ENCODE measurements at regions not wholly inside any gene's neighbourhood (a gene's known extent, or its start where the extent isn't known, plus 50 kb on each side); places are given as distances from the start of the nearest gene placed in this dataset.

DNA sequence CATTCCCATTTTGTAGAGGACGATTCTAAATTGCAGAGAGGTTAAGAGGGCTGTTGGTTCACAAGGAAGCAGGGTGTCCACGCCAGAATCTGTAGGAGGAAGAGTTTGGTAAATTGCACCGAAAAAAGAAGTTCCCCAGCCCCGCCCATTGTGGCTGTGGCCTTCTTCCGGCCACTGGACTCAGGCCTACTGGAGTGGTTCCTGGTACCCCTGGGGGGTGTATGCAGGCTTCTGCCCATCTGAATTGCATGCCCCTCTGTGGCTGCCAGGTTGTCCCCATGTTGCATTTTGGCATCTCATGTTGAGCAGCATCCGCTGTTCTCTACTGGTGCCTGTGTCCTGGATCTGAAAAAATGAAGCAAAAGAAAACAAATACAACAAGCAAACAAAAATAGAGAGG is 234.2 kb downstream of the WDR11 start:
- Mint-ChIP-seq H3K36me3 (ENCODE audit: low read depth) (no peaks in the 10 kb centered on the region), H3K27me3 (ENCODE audit: low read depth) (peaks cover 4% of the 10 kb centered on the region), H3K27ac (no peak overlapping the region), H3K4me1 (ENCODE audit: low read depth) (no peaks in the 10 kb centered on the region), H3K4me3 (no peak overlapping the region), H3K9me3 (peaks cover 4% of the 10 kb centered on the region)
- CTCF ChIA-PET = no interaction called here
- DNase-seq = no peak
- intact Hi-C loops (cut with micrococcal nuclease) = no loop called here

DNA sequence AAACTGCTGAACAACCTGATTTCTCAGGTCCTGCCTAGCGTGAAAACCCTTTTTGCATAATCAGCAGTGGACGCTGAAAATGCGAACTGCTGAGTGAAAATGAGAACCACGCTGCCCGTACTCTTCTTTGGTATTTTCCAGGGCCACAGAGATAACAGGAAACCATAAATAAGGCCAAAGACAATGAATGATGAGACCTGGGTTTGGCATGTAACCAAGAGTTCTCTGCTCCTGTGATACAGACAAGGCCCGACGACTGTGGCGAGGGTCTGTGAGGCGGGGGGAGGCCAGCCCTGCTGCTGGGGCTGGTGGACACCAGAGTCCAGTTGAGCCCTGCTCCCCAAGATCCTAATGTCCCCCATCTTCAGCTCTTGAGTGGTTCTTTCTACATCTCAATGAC is 236.0 kb downstream of the WDR11 start:
- H3K4me3 Mint-ChIP-seq = no peak overlapping the region
- H3K27ac Mint-ChIP-seq = no peak overlapping the region
- no peaks in the 10 kb centered on the region for H3K27me3 Mint-ChIP-seq (ENCODE audit: low read depth)
- H3K36me3 Mint-ChIP-seq (ENCODE audit: low read depth) = no peaks in the 10 kb centered on the region
- no peak for DNase-seq
- H3K9me3 Mint-ChIP-seq = peaks cover 6% of the 10 kb centered on the region
- H3K4me1 Mint-ChIP-seq (ENCODE audit: low read depth) = no peaks in the 10 kb centered on the region
- intact Hi-C loops (cut with micrococcal nuclease) = no loop called here
- CTCF ChIA-PET = interaction anchor here (0.6 kb wide), 1 partner anchor 212 kb away, joined by 5 read pairs; no protein-coding TSS in a partner anchor

DNA sequence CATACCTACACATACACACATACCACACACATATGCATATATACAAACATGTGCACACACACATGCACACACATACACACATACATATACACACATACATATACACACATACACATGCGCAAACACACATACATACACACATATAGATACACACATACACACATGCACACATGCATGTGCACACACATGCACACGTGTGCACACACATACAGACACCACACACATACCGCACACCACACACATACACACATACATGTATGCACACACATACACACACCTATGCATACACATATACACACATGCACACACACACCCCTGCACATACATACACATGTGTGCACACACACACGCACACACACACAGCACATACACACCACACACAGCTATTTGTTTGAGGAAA is 236.5 kb downstream of the WDR11 start:
- Mint-ChIP-seq H3K9me3 (peaks cover 6% of the 10 kb centered on the region), H3K4me3 (no peak overlapping the region), H3K4me1 (ENCODE audit: low read depth) (no peaks in the 10 kb centered on the region), H3K27ac (no peak overlapping the region), H3K27me3 (ENCODE audit: low read depth) (no peaks in the 10 kb centered on the region), H3K36me3 (ENCODE audit: low read depth) (no peaks in the 10 kb centered on the region)
- CTCF ChIA-PET = no interaction called here
- intact Hi-C loops (cut with micrococcal nuclease) = no loop called here
- DNase-seq = no peak

DNA sequence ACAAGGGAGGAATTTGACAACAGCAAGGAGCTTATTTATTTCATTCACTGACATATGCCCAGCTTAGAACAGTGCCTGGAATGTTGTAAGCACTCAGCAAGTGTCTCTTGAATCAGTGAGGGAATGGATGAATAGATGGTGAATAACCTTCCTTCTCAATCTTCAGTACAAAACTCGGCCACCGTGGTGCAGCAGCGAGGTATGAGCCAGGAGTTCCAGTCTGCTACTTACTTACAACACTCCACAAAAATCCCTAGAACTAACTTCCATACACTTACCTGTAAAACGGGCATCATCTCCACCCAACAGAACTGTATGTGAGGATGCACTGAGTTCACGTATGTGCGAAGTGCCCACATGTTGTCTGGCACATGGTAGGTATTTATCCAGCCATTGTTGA is 237.4 kb downstream of the WDR11 start:
- Mint-ChIP-seq H3K27me3 (ENCODE audit: low read depth) (no peaks in the 10 kb centered on the region), H3K9me3 (peaks cover 6% of the 10 kb centered on the region), H3K27ac (no peak overlapping the region), H3K4me1 (ENCODE audit: low read depth) (no peaks in the 10 kb centered on the region), H3K36me3 (ENCODE audit: low read depth) (no peaks in the 10 kb centered on the region), H3K4me3 (no peak overlapping the region)
- CTCF ChIA-PET = no interaction called here
- DNase-seq = no peak
- intact Hi-C loops (cut with micrococcal nuclease) = no loop called here

DNA sequence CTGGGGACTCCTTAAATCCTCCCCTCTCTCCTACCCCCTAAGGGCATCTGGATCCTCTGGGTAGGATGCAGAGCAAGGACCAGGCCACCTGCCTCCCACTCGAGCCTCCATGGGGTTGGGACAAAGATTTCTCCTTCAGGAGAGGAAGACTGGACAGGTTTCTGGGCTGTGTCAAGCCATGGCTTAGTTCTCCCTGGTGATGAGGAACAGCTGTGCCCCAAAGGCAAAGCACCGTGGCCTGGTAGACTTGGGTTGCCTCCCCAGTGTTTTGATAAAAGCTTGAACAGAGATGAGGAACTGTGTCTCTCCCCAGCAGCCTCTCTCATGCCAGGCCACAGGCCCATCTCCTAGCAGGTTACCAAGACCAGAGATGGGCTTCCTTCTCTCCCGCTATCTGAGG is 238.3 kb downstream of the WDR11 start:
- Mint-ChIP-seq H3K36me3 (ENCODE audit: low read depth) (no peaks in the 10 kb centered on the region), H3K27me3 (ENCODE audit: low read depth) (no peaks in the 10 kb centered on the region), H3K27ac (no peak overlapping the region), H3K4me1 (ENCODE audit: low read depth) (no peaks in the 10 kb centered on the region), H3K9me3 (peaks cover 6% of the 10 kb centered on the region), H3K4me3 (no peak overlapping the region)
- CTCF ChIA-PET = no interaction called here
- no peak for DNase-seq
- intact Hi-C loops (cut with micrococcal nuclease) = no loop called here

DNA sequence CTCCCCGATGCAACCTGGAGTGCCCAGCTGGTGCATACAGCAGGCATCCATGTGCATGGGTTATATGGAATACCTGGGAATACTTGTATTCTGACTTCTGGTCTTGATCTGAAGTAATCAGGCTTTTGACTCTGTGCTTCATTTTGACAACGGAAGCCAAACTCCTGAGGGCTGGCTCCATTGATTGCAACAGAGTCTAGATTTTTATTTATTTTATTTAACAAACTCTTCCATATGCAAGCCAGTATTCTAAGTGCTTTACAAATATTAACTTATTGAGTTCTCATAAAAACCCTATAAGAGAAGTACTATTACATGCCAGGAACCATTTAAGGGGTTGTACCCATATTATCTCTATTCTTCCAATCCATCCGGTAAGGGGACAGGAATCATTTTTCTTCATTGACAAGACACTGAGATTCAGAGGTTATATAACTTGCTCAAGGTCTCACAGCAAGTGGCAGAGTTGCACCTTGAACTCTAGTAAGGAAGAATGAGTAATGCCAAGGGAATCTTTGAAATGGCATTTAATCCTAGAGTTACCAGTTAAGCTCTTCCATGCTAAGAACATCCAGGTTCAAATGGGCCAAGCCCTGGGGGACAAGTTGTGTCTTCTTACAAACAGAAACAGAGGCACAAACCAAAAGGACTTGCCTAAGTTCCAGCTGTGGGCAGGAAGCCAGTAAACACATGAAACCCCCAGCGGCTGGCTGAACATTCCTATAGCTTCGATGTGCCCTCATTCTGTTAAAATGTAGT is 241.0 kb downstream of the WDR11 start:
- no peaks in the 10 kb centered on the region for H3K4me1 Mint-ChIP-seq (ENCODE audit: low read depth)
- no peaks in the 10 kb centered on the region for H3K36me3 Mint-ChIP-seq (ENCODE audit: low read depth)
- peaks cover 6% of the 10 kb centered on the region for H3K9me3 Mint-ChIP-seq
- H3K27me3 Mint-ChIP-seq (ENCODE audit: low read depth) = no peaks in the 10 kb centered on the region
- CTCF ChIA-PET = no interaction called here
- no peak overlapping the region for H3K27ac Mint-ChIP-seq
- no peak overlapping the region for H3K4me3 Mint-ChIP-seq
- no peak for DNase-seq
- intact Hi-C loops (cut with micrococcal nuclease) = no loop called here

DNA sequence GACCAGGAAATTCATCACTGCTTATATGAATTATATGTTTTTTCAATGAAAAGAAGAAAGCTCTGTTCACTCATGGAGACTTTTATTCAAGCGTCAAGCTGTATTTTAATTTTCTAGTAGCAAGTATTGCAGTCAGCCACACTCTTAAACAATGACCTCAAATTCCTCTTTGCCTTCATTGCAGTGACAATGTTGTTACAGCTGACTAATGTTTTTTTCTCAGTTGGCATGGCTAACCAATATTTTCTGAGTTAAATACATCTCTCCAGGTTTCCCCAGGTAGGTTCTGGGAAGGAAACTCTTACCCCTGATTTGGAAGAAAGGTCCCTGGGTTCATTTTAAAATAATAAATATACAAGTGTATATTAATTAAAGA is 241.5 kb downstream of the WDR11 start:
- no peak for DNase-seq
- H3K4me3 Mint-ChIP-seq = no peak overlapping the region
- intact Hi-C loops (cut with micrococcal nuclease) = no loop called here
- CTCF ChIA-PET = no interaction called here
- H3K36me3 Mint-ChIP-seq (ENCODE audit: low read depth) = no peaks in the 10 kb centered on the region
- H3K27ac Mint-ChIP-seq = no peak overlapping the region
- H3K9me3 Mint-ChIP-seq = peaks cover 3% of the 10 kb centered on the region
- H3K27me3 Mint-ChIP-seq (ENCODE audit: low read depth) = no peaks in the 10 kb centered on the region
- H3K4me1 Mint-ChIP-seq (ENCODE audit: low read depth) = no peaks in the 10 kb centered on the region

DNA sequence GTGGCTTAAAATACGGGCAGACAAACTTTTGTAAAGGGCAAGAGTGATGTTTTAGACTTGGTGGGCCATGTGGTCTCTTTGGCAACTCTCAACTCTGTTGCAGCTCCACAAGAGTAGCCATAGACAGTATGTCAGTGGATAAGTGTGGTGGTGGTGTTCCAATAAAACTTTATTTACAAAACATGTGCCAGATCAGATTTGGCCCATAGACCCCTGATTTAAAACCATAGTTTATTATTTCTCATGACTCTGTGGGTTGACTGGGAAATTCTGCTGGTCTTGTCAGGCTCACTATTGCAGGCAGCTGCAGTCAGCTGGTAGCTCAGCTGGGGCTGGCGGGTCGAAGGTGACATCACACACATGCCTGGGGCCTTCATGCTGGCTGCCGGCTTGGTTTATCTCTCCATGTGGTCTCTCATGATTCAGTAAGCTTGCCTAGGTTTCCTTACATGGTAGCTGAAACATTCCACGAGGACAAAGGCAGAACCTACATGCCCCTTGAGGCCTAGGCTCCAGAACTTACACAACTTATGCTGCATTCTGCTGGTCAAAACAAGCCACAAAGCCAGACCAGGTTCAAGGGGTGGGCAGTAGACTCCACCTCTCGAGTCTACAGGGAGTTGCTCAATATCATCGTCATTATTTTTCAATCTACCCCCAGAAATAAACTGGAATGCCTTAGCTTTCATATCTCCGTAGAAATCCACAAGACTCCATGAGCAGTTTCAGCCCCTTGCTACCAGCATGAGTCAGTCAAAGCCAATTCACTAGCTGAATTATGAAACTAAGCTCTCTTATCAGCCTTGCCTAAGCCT is 245.7 kb downstream of the WDR11 start:
- no peak for DNase-seq
- H3K4me1 Mint-ChIP-seq (ENCODE audit: low read depth) = no peaks in the 10 kb centered on the region
- no peak overlapping the region for H3K27ac Mint-ChIP-seq
- no peaks in the 10 kb centered on the region for H3K27me3 Mint-ChIP-seq (ENCODE audit: low read depth)
- CTCF ChIA-PET = no interaction called here
- H3K4me3 Mint-ChIP-seq = no peak overlapping the region
- intact Hi-C loops (cut with micrococcal nuclease) = no loop called here
- no peaks in the 10 kb centered on the region for H3K9me3 Mint-ChIP-seq
- no peaks in the 10 kb centered on the region for H3K36me3 Mint-ChIP-seq (ENCODE audit: low read depth)

DNA sequence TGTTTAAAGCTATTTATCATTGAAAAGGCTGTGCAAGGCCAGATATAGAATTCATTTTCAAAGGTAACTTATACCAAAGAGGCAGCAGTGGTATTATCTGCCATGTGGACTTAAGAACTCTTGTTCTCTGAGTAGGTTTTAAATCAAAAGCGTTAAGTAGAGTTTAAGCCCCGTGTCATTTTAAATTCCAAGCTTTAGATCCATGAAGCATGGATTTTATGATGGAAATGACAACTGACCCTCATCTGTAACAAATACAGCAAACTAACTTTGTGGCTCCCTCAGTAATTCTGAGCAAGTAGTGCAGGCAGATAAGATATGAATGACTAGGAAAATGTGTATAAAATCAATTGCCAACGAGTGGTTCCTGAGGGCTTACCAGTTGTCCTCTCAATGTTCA is 247.0 kb downstream of the WDR11 start:
- no peak overlapping the region for H3K27ac Mint-ChIP-seq
- intact Hi-C loops (cut with micrococcal nuclease) = no loop called here
- no peaks in the 10 kb centered on the region for H3K4me1 Mint-ChIP-seq (ENCODE audit: low read depth)
- H3K9me3 Mint-ChIP-seq = no peaks in the 10 kb centered on the region
- no peaks in the 10 kb centered on the region for H3K27me3 Mint-ChIP-seq (ENCODE audit: low read depth)
- no peaks in the 10 kb centered on the region for H3K36me3 Mint-ChIP-seq (ENCODE audit: low read depth)
- CTCF ChIA-PET = no interaction called here
- H3K4me3 Mint-ChIP-seq = no peak overlapping the region
- DNase-seq = no peak

DNA sequence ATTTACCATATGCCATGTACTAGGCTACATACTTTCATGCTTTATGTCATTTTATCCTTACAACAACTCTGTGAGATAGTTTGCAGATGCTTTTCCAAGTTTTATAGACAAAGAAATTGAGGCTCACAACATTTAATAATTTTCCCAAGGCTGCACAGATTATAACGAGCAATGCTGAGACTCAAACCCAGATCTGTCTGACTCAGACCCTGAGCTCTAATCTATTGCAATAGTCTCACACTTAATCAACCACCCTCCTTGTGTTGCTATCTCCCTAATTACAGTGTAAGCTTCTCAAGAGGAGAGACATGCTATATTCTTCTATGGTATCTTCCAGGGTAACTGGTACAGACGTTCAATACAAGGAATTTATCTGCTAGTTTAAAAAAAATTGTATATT is 247.6 kb downstream of the WDR11 start:
- H3K27me3 Mint-ChIP-seq (ENCODE audit: low read depth) = no peaks in the 10 kb centered on the region
- no peaks in the 10 kb centered on the region for H3K36me3 Mint-ChIP-seq (ENCODE audit: low read depth)
- no peak for DNase-seq
- no peaks in the 10 kb centered on the region for H3K4me1 Mint-ChIP-seq (ENCODE audit: low read depth)
- intact Hi-C loops (cut with micrococcal nuclease) = no loop called here
- H3K27ac Mint-ChIP-seq = no peak overlapping the region
- no peaks in the 10 kb centered on the region for H3K9me3 Mint-ChIP-seq
- CTCF ChIA-PET = no interaction called here
- H3K4me3 Mint-ChIP-seq = no peak overlapping the region

DNA sequence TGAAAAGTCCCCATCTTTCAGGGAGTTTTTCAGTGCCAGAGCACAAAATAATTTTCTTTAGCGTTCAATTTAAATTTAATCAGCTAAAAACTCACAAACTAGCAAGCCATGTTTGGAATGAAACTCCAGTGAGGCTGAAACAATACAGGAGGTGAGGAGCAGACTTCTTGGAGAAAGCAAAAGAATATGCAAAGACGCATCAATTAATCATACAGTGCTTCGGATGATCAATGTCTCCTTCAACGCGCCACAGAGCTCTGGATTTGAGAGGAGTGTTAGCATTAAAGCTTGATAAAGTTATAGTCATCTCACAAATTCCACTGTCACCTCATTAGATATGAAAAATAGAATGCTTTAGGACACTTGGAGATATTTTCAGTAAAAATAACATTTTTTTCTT is 248.0 kb downstream of the WDR11 start:
- intact Hi-C loops (cut with micrococcal nuclease) = no loop called here
- DNase-seq = no peak
- no peak overlapping the region for H3K27ac Mint-ChIP-seq
- H3K27me3 Mint-ChIP-seq (ENCODE audit: low read depth) = no peaks in the 10 kb centered on the region
- H3K36me3 Mint-ChIP-seq (ENCODE audit: low read depth) = no peaks in the 10 kb centered on the region
- no peaks in the 10 kb centered on the region for H3K9me3 Mint-ChIP-seq
- no peaks in the 10 kb centered on the region for H3K4me1 Mint-ChIP-seq (ENCODE audit: low read depth)
- no peak overlapping the region for H3K4me3 Mint-ChIP-seq
- CTCF ChIA-PET = no interaction called here

DNA sequence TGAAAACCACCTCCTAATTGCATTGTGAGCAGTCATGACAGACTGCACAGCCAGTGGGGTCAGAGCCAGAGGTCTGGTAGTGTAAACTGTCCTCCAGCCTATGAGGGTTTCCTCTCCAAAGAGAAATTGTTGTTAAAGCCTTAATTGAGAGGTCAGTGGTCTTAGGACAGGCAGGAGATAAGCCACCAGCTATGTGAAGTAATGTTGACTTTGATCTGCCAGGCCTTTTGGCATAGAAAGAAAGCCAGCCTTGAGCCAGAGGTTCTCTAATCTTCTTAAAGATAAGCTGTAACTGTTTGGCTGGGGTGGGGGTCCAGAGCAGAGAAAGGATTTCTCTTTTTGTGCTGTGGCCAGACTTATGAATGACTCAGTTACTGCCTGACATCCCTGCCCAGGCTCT is 248.4 kb downstream of the WDR11 start:
- intact Hi-C loops (cut with micrococcal nuclease) = no loop called here
- Mint-ChIP-seq H3K9me3 (no peaks in the 10 kb centered on the region), H3K27ac (no peak overlapping the region), H3K4me1 (ENCODE audit: low read depth) (no peaks in the 10 kb centered on the region), H3K36me3 (ENCODE audit: low read depth) (no peaks in the 10 kb centered on the region), H3K4me3 (no peak overlapping the region), H3K27me3 (ENCODE audit: low read depth) (no peaks in the 10 kb centered on the region)
- DNase-seq = no peak
- CTCF ChIA-PET = no interaction called here

DNA sequence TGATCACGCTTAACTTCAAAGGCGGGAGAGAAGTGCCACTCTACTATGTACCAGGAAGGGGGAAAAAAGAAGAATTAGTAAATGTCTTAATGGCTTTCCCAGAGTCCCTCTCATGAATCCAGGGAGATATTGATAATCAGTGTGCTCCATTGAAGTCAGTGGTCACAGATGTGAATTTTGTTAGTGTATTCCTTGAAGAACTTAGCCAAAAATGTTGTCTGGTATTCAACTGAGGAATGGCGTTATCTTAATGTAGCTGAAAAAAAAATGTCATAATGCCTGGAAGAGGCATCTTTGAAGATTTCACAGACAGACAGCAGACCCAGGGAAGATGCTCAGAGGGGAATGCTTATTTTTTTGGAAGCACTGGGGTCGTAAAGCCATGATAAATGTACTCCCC is 250.4 kb downstream of the WDR11 start:
- CTCF ChIA-PET = no interaction called here
- H3K36me3 Mint-ChIP-seq (ENCODE audit: low read depth) = no peaks in the 10 kb centered on the region
- intact Hi-C loops (cut with micrococcal nuclease) = no loop called here
- H3K27me3 Mint-ChIP-seq (ENCODE audit: low read depth) = no peaks in the 10 kb centered on the region
- H3K27ac Mint-ChIP-seq = no peak overlapping the region
- H3K9me3 Mint-ChIP-seq = no peaks in the 10 kb centered on the region
- H3K4me3 Mint-ChIP-seq = no peak overlapping the region
- no peaks in the 10 kb centered on the region for H3K4me1 Mint-ChIP-seq (ENCODE audit: low read depth)
- DNase-seq = no peak

Data from activated naive CD4-positive, alpha-beta T cell treated with anti-CD3 and anti-CD28 coated beads for 36 hours (primary cell).